HCT116 (cell line): ENCODE measurements at regions not wholly inside any gene's neighbourhood (a gene's known extent, or its start where the extent isn't known, plus 50 kb on each side); places are given as distances from the start of the nearest gene placed in this dataset.

Experiments
- ATAC-seq: fragments of 200-7000 bp; cut with Tn5 transposase; 2 replicates; pipeline ENCODE4 v1.9.1; 2020; ENCODE audit warnings: mild to moderate bottlenecking, moderate library complexity
- BruUV-seq: library from RNA; stranded (reverse); fragments of 400-500 nt; replicated peaks from 2 replicates; lab custom pipeline; 2021; lab: Mats Ljungman, UMichigan
- CTCF ChIA-PET: fragments of 300-600 bp; sonication (Branson Sonifier 250); formaldehyde crosslinking; loops from one replicate; lab custom pipeline; 2021; ENCODE audit warnings: antibody characterized with exemption; lab: Charles Lee
- POLR2A ChIA-PET: fragments of 300-600, 350-600 bp; sonication (Branson Sonifier 250); formaldehyde crosslinking; loops from one replicate; lab custom pipeline; 2021; ENCODE audit warnings: antibody characterized with exemption; lab: Charles Lee
- RAD21 ChIA-PET, 2 experiments: fragments of 300-600 bp; sonication (Branson Sonifier 250); formaldehyde crosslinking; loops; one replicate each; lab custom pipeline; 2023; ENCODE audit warnings: low total read pairs in 2 of 2; ENCODE audit not compliant: uncharacterized antibody in 2 of 2, unreplicated experiment in 2 of 2, low non-redundant PET in 1 of 2; lab: Charles Lee
- DNase-seq: peaks from one replicate; pipeline ENCODE4 v3.0.0-alpha.2; 2010; ENCODE audit warnings: low read depth, low spot score
- H2AFZ ChIP-seq: fragments of 200-600 bp; shearing (Covaris generic), sonication (generic); 2 replicates; pipeline ENCODE4 v1.6.1; 2017; ENCODE audit warnings: low read depth, mixed run types, mixed read lengths, antibody characterized with exemption, low read length; ENCODE audit not compliant: poor library complexity, severe bottlenecking
- H3K27ac ChIP-seq: 2 replicates; pipeline ENCODE4 v1.5.1; 2012; ENCODE audit warnings: low read depth, low read length
- H3K27me3 ChIP-seq: fragments of 200-600 bp; sonication (generic); 2 replicates; pipeline ENCODE4 v1.6.1; 2016; ENCODE audit warnings: mixed run types, low read length, mixed read lengths; ENCODE audit not compliant: insufficient read depth
- H3K36me3 ChIP-seq, 2 experiments: fragments of 200-500 bp in 1 of 2; fragments of 200-600 bp in 1 of 2; sonication (Bioruptor generic) in 1 of 2; sonication (generic) in 1 of 2; 2 replicates each; pipeline versions ENCODE4 v1.5.1 to v1.6.1; 2014 to 2016; ENCODE audit warnings: low read length in 2 of 2, inconsistent platforms in 1 of 2, mixed read lengths in 1 of 2, mixed run types in 1 of 2; ENCODE audit not compliant: insufficient read depth in 2 of 2, control insufficient read depth in 1 of 2
- H3K4me1 ChIP-seq, 2 experiments: fragments of 200-600 bp in 1 of 2; sonication (generic) in 1 of 2; 2 replicates each; pipeline versions ENCODE4 v1.5.1 to v1.6.1; 2012 to 2017; ENCODE audit warnings: low read length in 2 of 2, inconsistent platforms in 1 of 2, mild to moderate bottlenecking in 1 of 2, mixed read lengths in 1 of 2, mixed run types in 1 of 2, moderate library complexity in 1 of 2; ENCODE audit not compliant: insufficient read depth in 2 of 2, control insufficient read depth in 1 of 2
- H3K4me2 ChIP-seq: fragments of 200-600 bp; sonication (generic); 2 replicates; pipeline ENCODE4 v1.6.1; 2017; ENCODE audit warnings: mixed run types, low read length, mixed read lengths
- H3K4me3 ChIP-seq, 2 experiments: fragments of 200-600 bp in 1 of 2; sonication (generic) in 1 of 2; replicated peaks in 1 of 2; 2 replicates each; pipeline ENCODE4 v1.5.1; 2011 to 2016; ENCODE audit warnings: low read length in 2 of 2, control low read depth in 1 of 2, low read depth in 1 of 2, mild to moderate bottlenecking in 1 of 2, mixed read lengths in 1 of 2, mixed run types in 1 of 2
- H3K79me2 ChIP-seq: fragments of 200-600 bp; sonication (generic); 2 replicates; pipeline ENCODE4 v1.6.1; 2017; ENCODE audit warnings: mild to moderate bottlenecking, mixed run types, low read length, moderate library complexity, mixed read lengths; ENCODE audit not compliant: insufficient read depth
- H3K9ac ChIP-seq: fragments of 200-600 bp; sonication (generic); 2 replicates; pipeline ENCODE4 v1.6.1; 2016; ENCODE audit warnings: low read length, mixed read lengths
- H3K9me2 ChIP-seq: fragments of 200-600 bp; sonication (generic), shearing (Covaris generic); 2 replicates; pipeline ENCODE4 v1.6.1; 2017; ENCODE audit warnings: mixed run types, mild to moderate bottlenecking, moderate library complexity; ENCODE audit not compliant: insufficient read depth
- H3K9me3 ChIP-seq, 2 experiments: fragments of 200-500 bp in 1 of 2; fragments of 200-600 bp in 1 of 2; sonication (Bioruptor generic) in 1 of 2; sonication (generic) in 1 of 2; 2 replicates each; pipeline ENCODE4 v1.6.1; 2014 to 2017; ENCODE audit warnings: low read length in 2 of 2, mixed read lengths in 2 of 2, inconsistent platforms in 1 of 2, low read depth in 1 of 2, mild to moderate bottlenecking in 1 of 2, mixed run types in 1 of 2, moderate library complexity in 1 of 2; ENCODE audit not compliant: control insufficient read depth in 1 of 2, insufficient read depth in 1 of 2
- H4K20me1 ChIP-seq: fragments of 200-600 bp; sonication (generic), shearing (Covaris generic); 2 replicates; pipeline ENCODE4 v1.6.1; 2017; ENCODE audit warnings: mixed run types, mild to moderate bottlenecking, moderate library complexity; ENCODE audit not compliant: insufficient read depth
- ATF3 ChIP-seq: IDR thresholded peaks from 2 replicates; pipeline ENCODE4 v1.6.1; 2012
- CBX3 ChIP-seq: IDR thresholded peaks from 2 replicates; pipeline ENCODE4 v1.6.1; 2012; ENCODE audit warnings: low read depth
- CTCF ChIP-seq, 3 experiments: fragments of 200-600 bp in 1 of 3; sonication (generic) in 1 of 3; IDR thresholded peaks in 2 of 3; conservative IDR thresholded peaks in 1 of 3; 2 replicates each; pipeline ENCODE4 v1.5.1; 2012 to 2017; ENCODE audit warnings: low read depth in 2 of 3, low read length in 2 of 3, antibody characterized with exemption in 1 of 3, borderline replicate concordance in 1 of 3, control low read depth in 1 of 3, mild to moderate bottlenecking in 1 of 3, mixed read lengths in 1 of 3, mixed run types in 1 of 3, moderate library complexity in 1 of 3; ENCODE audit not compliant: insufficient read depth in 1 of 3
- ELF1 ChIP-seq: IDR thresholded peaks from 2 replicates; pipeline ENCODE4 v1.6.1; 2012; ENCODE audit warnings: low read depth, borderline replicate concordance
- EZH2 ChIP-seq: fragments of 200-600 bp; sonication (generic); IDR thresholded peaks from 2 replicates; pipeline ENCODE4 v1.6.1; 2017; ENCODE audit warnings: antibody characterized with exemption, mixed run types
- EZH2phosphoT487 ChIP-seq: fragments of 200-600 bp; IDR thresholded peaks from 2 replicates; pipeline ENCODE4 v1.6.1; 2018; ENCODE audit warnings: antibody characterized with exemption, borderline replicate concordance
- FOSL1 ChIP-seq: IDR thresholded peaks from 2 replicates; pipeline ENCODE4 v1.6.1; 2012; ENCODE audit warnings: low read depth
- JUND ChIP-seq: IDR thresholded peaks from 2 replicates; pipeline ENCODE4 v1.6.1; 2012
- MAX ChIP-seq: IDR thresholded peaks from 2 replicates; pipeline ENCODE4 v1.6.1; 2012
- POLR2A ChIP-seq: IDR thresholded peaks from 2 replicates; pipeline ENCODE4 v1.7.0; 2011; ENCODE audit warnings: borderline replicate concordance; ENCODE audit not compliant: insufficient read depth, insufficient read length; ENCODE audit errors: extremely low read depth
- RAD21 ChIP-seq: IDR thresholded peaks from 2 replicates; pipeline ENCODE4 v1.6.1; 2012; ENCODE audit warnings: low read depth, mild to moderate bottlenecking
- REST ChIP-seq: IDR thresholded peaks from 2 replicates; pipeline ENCODE4 v1.6.1; 2012; ENCODE audit warnings: low read depth
- SP1 ChIP-seq: IDR thresholded peaks from 2 replicates; pipeline ENCODE4 v1.6.1; 2012; ENCODE audit warnings: low read depth
- SRF ChIP-seq: IDR thresholded peaks from 2 replicates; pipeline ENCODE4 v1.6.1; 2012; ENCODE audit warnings: low read depth
- TCF7L2 ChIP-seq: IDR thresholded peaks from 2 replicates; pipeline ENCODE4 v1.7.0; 2011; ENCODE audit warnings: borderline replicate concordance, inconsistent platforms; ENCODE audit not compliant: insufficient read depth, insufficient read length; ENCODE audit errors: extremely low read depth
- ZBTB33 ChIP-seq: IDR thresholded peaks from 2 replicates; pipeline ENCODE4 v1.6.1; 2011; ENCODE audit warnings: mild to moderate bottlenecking, low read length, moderate library complexity; ENCODE audit not compliant: insufficient replicate concordance; ENCODE audit errors: extremely low read depth
- ZFX ChIP-seq: fragments of 450-650 bp; IDR thresholded peaks from 2 replicates; pipeline ENCODE4 v1.6.1; 2017
- ZNF274 ChIP-seq: fragments of 200-500 bp; sonication (Bioruptor generic); IDR thresholded peaks from 2 replicates; pipeline ENCODE4 v1.6.1; 2014; ENCODE audit warnings: mild to moderate bottlenecking, low read depth, low read length, inconsistent platforms
- intact Hi-C: fragments of 100-400 bp; cut with micrococcal nuclease; formaldehyde crosslinking; loops from 2 replicates; pipeline ENCODE4 v1.10.0; 2022

- POLR2A ChIA-PET: no interaction called here
- H3K79me2 ChIP-seq: no peaks in the 10 kb centered on the region
- H3K27me3 ChIP-seq: peaks cover 23% of the 10 kb centered on the region; the same call in 1 of the 2 replicates
- no peak overlapping the region for H3K4me3 ChIP-seq
- H2AFZ ChIP-seq: no peak overlapping the region
- H3K9me3 ChIP-seq: no peaks in the 10 kb centered on the region
- H3K9ac ChIP-seq: no peak overlapping the region
- TF ChIP-seq CBX3: no peak
- no peak for TF ChIP-seq RAD21
- no peak for TF ChIP-seq EZH2phosphoT487
- no peak for TF ChIP-seq CTCF (IDR thresholded peaks at IDR 0.05 in 2 of 3, conservative IDR thresholded peaks at IDR 0.05 in 1 of 3; ENCODE audit: borderline replicate concordance in 1 of 3, insufficient read depth in 1 of 3, low read depth in 2 of 3, low read length in 2 of 3)
- no peak for TF ChIP-seq ZBTB33
- TF ChIP-seq FOSL1: no peak
- no peak for TF ChIP-seq SP1
- TF ChIP-seq ZNF274: no peak
- no peak for TF ChIP-seq REST
- TF ChIP-seq ZFX: no peak
- no peak for TF ChIP-seq POLR2A
- no peak for TF ChIP-seq ELF1
- TF ChIP-seq TCF7L2: no peak
- no peak for TF ChIP-seq MAX
- no peak for TF ChIP-seq SRF
- no peak for TF ChIP-seq JUND
- TF ChIP-seq EZH2: no peak
- TF ChIP-seq ATF3: no peak
- no peaks in the 10 kb centered on the region for H3K9me2 ChIP-seq
- intact Hi-C loops: no loop called here
- no peak for ATAC-seq
- RAD21 ChIA-PET: no interaction called here
- H3K4me1 ChIP-seq: no peaks in the 10 kb centered on the region
- CTCF ChIA-PET: no interaction called here
- no TSS peak for BruUV-seq
- H3K36me3 ChIP-seq: no peaks in the 10 kb centered on the region
- no peak overlapping the region for H3K27ac ChIP-seq
- no peaks in the 10 kb centered on the region for H4K20me1 ChIP-seq
- H3K4me2 ChIP-seq: no peak overlapping the region
- DNase-seq: no peak
Observed at GRCh38 chr2:129702416-129703176, 276.9 kb upstream of the RAB6C start.
